Cardiac muscle cell (in vitro differentiated cells and primary cell): ENCODE measurements at regions not wholly inside any gene's neighbourhood (a gene's known extent, or its start where the extent isn't known, plus 50 kb on each side); places are given as distances from the start of the nearest gene placed in this dataset.

Experiments used
- DNase-seq, 2 donors: peaks; one replicate each; pipeline versions ENCODE4 v3.0.0 to v3.0.0-alpha.2; 2010 to 2017; ENCODE audit warnings: low read depth in 1 of 2, low spot score in 1 of 2
- H3K27ac ChIP-seq: fragments of 200-600 bp; sonication (generic); 2 replicates; pipeline ENCODE4 v1.5.1; 2016
- H3K27me3 ChIP-seq: fragments of 200-600 bp; sonication (generic); 2 replicates; pipeline ENCODE4 v1.6.0; 2016; ENCODE audit warnings: control low read depth
- H3K36me3 ChIP-seq: fragments of 200-600 bp; sonication (generic); 2 replicates; pipeline ENCODE4 v1.5.1; 2016; ENCODE audit warnings: control low read depth
- H3K4me1 ChIP-seq: fragments of 200-600 bp; sonication (generic); 2 replicates; pipeline ENCODE4 v1.8.1; 2017; ENCODE audit warnings: low read depth, mild to moderate bottlenecking, mixed run types
- H3K4me3 ChIP-seq: fragments of 200-600 bp; sonication (generic); 2 replicates; pipeline ENCODE4 v1.5.1; 2016; ENCODE audit warnings: mild to moderate bottlenecking
- H3K9me3 ChIP-seq: fragments of 200-600 bp; sonication (generic); 2 replicates; pipeline ENCODE4 v1.5.1; 2017; ENCODE audit warnings: low read depth, mild to moderate bottlenecking, control low read depth
- CTCF ChIP-seq: IDR thresholded peaks from 2 replicates; pipeline ENCODE4 v1.5.1; 2012; ENCODE audit warnings: low read depth, mild to moderate bottlenecking, low read length

GRCh38 chr2:4840791-4841190 is 851.4 kb upstream of the SOX11 start:
- Histone ChIP-seq H3K27me3 (no peaks in the 10 kb centered on the region), H3K27ac (no peak overlapping the region), H3K4me1 (peaks cover 3% of the 10 kb centered on the region), H3K9me3 (no peaks in the 10 kb centered on the region), H3K4me3 (no peak overlapping the region), H3K36me3 (no peaks in the 10 kb centered on the region)
- no peak for TF ChIP-seq CTCF
- DNase-seq, result no peak

- peak in 1 of 2 donors; percentile 14 for DNase-seq
- peaks cover 3% of the 10 kb centered on the region for H3K4me1 ChIP-seq
- no peak for TF ChIP-seq CTCF
Measured at GRCh38 chr2:4844881-4845280, 847.3 kb upstream of the SOX11 start.

GRCh38 chr2:4862031-4862430 is 830.2 kb upstream of the SOX11 start:
- Histone ChIP-seq H3K9me3 (no peaks in the 10 kb centered on the region), H3K27ac (no peak overlapping the region), H3K4me3 (no peak overlapping the region), H3K36me3 (no peaks in the 10 kb centered on the region), H3K4me1 (no peaks in the 10 kb centered on the region), H3K27me3 (no peaks in the 10 kb centered on the region)
- TF ChIP-seq CTCF, result no peak
- DNase-seq, result no peak

More at GRCh38 chr2:4844881-4845280, 847.3 kb upstream of the SOX11 start:
- H3K36me3 ChIP-seq, result no peaks in the 10 kb centered on the region
- H3K27me3 ChIP-seq, result no peaks in the 10 kb centered on the region
- no peak overlapping the region for H3K4me3 ChIP-seq
- no peaks in the 10 kb centered on the region for H3K9me3 ChIP-seq
- no peak overlapping the region for H3K27ac ChIP-seq

- Histone ChIP-seq H3K4me3 (no peak overlapping the region), H3K4me1 (no peaks in the 10 kb centered on the region), H3K9me3 (no peaks in the 10 kb centered on the region), H3K27me3 (no peaks in the 10 kb centered on the region), H3K36me3 (no peaks in the 10 kb centered on the region), H3K27ac (no peak overlapping the region)
- DNase-seq, result no peak
- no peak for TF ChIP-seq CTCF
Measured at GRCh38 chr2:4866198-4866597, 826.0 kb upstream of the SOX11 start.

- H3K4me1 ChIP-seq, result no peaks in the 10 kb centered on the region
- H3K27me3 ChIP-seq, result no peaks in the 10 kb centered on the region
- no peak overlapping the region for H3K27ac ChIP-seq
- H3K36me3 ChIP-seq, result no peaks in the 10 kb centered on the region
- no peaks in the 10 kb centered on the region for H3K9me3 ChIP-seq
- DNase-seq, result no peak
- no peak for TF ChIP-seq CTCF
- no peak overlapping the region for H3K4me3 ChIP-seq
Measured at GRCh38 chr2:4868466-4868865, 823.7 kb upstream of the SOX11 start.

GRCh38 chr2:4869154-4869553 is 823.0 kb upstream of the SOX11 start:
- Histone ChIP-seq H3K27me3 (no peaks in the 10 kb centered on the region), H3K4me3 (no peak overlapping the region), H3K27ac (no peak overlapping the region), H3K9me3 (no peaks in the 10 kb centered on the region), H3K4me1 (no peaks in the 10 kb centered on the region), H3K36me3 (no peaks in the 10 kb centered on the region)
- TF ChIP-seq CTCF, result no peak
- DNase-seq, result no peak
